ENCODE measurements at regions not wholly inside any gene's neighbourhood (a gene's known extent, or its start where the extent isn't known, plus 50 kb on each side); places are given as distances from the start of the nearest gene placed in this dataset.

DNA sequence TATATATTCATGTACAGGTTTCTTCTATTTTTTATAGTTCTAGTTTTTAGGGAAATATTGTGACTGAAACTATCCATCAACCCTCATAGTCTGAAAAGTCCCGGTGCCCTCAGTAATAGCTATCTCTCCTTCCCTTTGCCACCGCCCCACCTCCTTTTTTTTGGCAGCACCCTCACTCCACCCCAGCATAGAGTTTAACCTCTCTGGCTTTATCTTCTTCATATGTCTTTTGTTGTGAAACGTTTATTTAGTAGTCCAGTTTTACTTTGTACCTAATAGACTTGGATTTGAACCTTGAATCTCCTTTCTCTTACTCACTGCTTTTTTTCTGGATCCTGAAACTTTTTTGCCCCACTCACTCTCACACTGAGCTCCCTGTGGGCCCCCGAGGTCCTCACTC, 109.5 kb downstream of the BBS10 start:
- H3K9me3 ChIP-seq (ENCODE audit: low read length): no peaks in the 10 kb centered on the region
- H3K36me3 ChIP-seq (ENCODE audit: insufficient read depth, low read length): no peaks in the 10 kb centered on the region
- no peaks in the 10 kb centered on the region for H3K4me1 ChIP-seq (ENCODE audit: insufficient read depth, low read length, severe bottlenecking)
- H3K4me2 ChIP-seq (ENCODE audit: low read length): no peak overlapping the region
- TF ChIP-seq EZH2 (IDR thresholded peaks at IDR 0.05; ENCODE audit: borderline replicate concordance, low read length): no peak
- TF ChIP-seq, protein P1, sequence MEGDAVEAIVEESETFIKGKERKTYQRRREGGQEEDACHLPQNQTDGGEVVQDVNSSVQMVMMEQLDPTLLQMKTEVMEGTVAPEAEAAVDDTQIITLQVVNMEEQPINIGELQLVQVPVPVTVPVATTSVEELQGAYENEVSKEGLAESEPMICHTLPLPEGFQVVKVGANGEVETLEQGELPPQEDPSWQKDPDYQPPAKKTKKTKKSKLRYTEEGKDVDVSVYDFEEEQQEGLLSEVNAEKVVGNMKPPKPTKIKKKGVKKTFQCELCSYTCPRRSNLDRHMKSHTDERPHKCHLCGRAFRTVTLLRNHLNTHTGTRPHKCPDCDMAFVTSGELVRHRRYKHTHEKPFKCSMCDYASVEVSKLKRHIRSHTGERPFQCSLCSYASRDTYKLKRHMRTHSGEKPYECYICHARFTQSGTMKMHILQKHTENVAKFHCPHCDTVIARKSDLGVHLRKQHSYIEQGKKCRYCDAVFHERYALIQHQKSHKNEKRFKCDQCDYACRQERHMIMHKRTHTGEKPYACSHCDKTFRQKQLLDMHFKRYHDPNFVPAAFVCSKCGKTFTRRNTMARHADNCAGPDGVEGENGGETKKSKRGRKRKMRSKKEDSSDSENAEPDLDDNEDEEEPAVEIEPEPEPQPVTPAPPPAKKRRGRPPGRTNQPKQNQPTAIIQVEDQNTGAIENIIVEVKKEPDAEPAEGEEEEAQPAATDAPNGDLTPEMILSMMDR (IDR thresholded peaks at IDR 0.05; ENCODE audit: low read length): no peak
- no peak overlapping the region for H3K9ac ChIP-seq (ENCODE audit: low read length)
- no peaks in the 10 kb centered on the region for H4K20me1 ChIP-seq (ENCODE audit: insufficient read depth, low read length)
- no peaks in the 10 kb centered on the region for H3K27me3 ChIP-seq (ENCODE audit: insufficient read depth, low read length)
- H2AFZ ChIP-seq (ENCODE audit: low read length): no peak overlapping the region
- H3F3A ChIP-seq (ENCODE audit: insufficient read depth, low read length): no peaks in the 10 kb centered on the region
- H3K4me3 ChIP-seq (ENCODE audit: low read depth, low read length, poor library complexity, severe bottlenecking): no peak overlapping the region
- H3K79me2 ChIP-seq (ENCODE audit: insufficient read depth, low read length): no peaks in the 10 kb centered on the region
- H3K9me2 ChIP-seq (ENCODE audit: low read depth, low read length): no peaks in the 10 kb centered on the region
- no peak overlapping the region for H3K27ac ChIP-seq (ENCODE audit: low read depth, low read length, poor library complexity, severe bottlenecking)

DNA sequence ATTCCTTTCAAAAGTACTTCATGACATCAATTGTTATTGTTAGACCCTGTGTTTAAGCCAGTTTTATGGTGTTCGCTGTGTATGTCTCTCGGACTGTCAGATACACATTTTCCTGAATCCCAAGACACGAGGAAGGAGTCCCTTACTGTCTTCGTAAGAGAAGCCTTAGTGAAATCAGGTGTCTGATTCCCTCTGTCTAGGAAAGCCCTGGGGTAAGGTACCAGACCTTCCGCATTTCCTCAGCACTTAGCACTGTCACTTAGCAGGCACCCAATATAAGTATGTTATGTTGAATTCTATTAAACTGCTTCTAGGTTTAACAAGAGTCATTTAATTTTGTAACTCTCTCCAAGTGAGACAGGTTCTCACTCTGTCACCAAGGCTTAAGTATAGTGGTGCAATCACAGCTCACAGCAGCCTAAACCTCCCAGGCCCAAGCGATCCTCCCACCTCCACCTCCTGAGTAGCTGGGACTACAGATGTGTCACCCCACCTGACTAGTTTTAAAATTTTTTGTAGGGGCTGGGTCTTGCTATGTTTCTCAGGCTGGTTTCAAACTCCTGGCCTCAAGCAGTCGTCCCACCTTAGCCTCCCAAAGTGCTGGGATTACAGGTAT, 111.0 kb downstream of the BBS10 start:
- H3K4me2 ChIP-seq (ENCODE audit: low read length): no peak overlapping the region
- no peaks in the 10 kb centered on the region for H3K36me3 ChIP-seq (ENCODE audit: insufficient read depth, low read length)
- no peaks in the 10 kb centered on the region for H3K79me2 ChIP-seq (ENCODE audit: insufficient read depth, low read length)
- no peak for TF ChIP-seq EZH2 (IDR thresholded peaks at IDR 0.05; ENCODE audit: borderline replicate concordance, low read length)
- TF ChIP-seq, protein P1 (IDR thresholded peaks at IDR 0.05; ENCODE audit: low read length): no peak
- no peak overlapping the region for H3K27ac ChIP-seq (ENCODE audit: low read depth, low read length, poor library complexity, severe bottlenecking)
- no peaks in the 10 kb centered on the region for H3F3A ChIP-seq (ENCODE audit: insufficient read depth, low read length)
- H3K9me3 ChIP-seq (ENCODE audit: low read length): no peaks in the 10 kb centered on the region
- H3K9ac ChIP-seq (ENCODE audit: low read length): no peak overlapping the region
- H3K9me2 ChIP-seq (ENCODE audit: low read depth, low read length): no peaks in the 10 kb centered on the region
- H3K27me3 ChIP-seq (ENCODE audit: insufficient read depth, low read length): no peaks in the 10 kb centered on the region
- H2AFZ ChIP-seq (ENCODE audit: low read length): no peak overlapping the region
- H3K4me1 ChIP-seq (ENCODE audit: insufficient read depth, low read length, severe bottlenecking): no peaks in the 10 kb centered on the region
- no peak overlapping the region for H3K4me3 ChIP-seq (ENCODE audit: low read depth, low read length, poor library complexity, severe bottlenecking)
- H4K20me1 ChIP-seq (ENCODE audit: insufficient read depth, low read length): no peaks in the 10 kb centered on the region

- H3K9me2 ChIP-seq (ENCODE audit: low read depth, low read length): no peaks in the 10 kb centered on the region
- no peak overlapping the region for H3K4me3 ChIP-seq (ENCODE audit: low read depth, low read length, poor library complexity, severe bottlenecking)
- no peak overlapping the region for H3K9ac ChIP-seq (ENCODE audit: low read length)
- TF ChIP-seq, protein P1 (IDR thresholded peaks at IDR 0.05; ENCODE audit: low read length): no peak
- no peak for TF ChIP-seq EZH2 (IDR thresholded peaks at IDR 0.05; ENCODE audit: borderline replicate concordance, low read length)
- H3K4me2 ChIP-seq (ENCODE audit: low read length): no peak overlapping the region
- no peak overlapping the region for H3K27ac ChIP-seq (ENCODE audit: low read depth, low read length, poor library complexity, severe bottlenecking)
- H3K36me3 ChIP-seq (ENCODE audit: insufficient read depth, low read length): no peaks in the 10 kb centered on the region
- no peaks in the 10 kb centered on the region for H4K20me1 ChIP-seq (ENCODE audit: insufficient read depth, low read length)
- H2AFZ ChIP-seq (ENCODE audit: low read length): no peak overlapping the region
- H3F3A ChIP-seq (ENCODE audit: insufficient read depth, low read length): no peaks in the 10 kb centered on the region
- no peaks in the 10 kb centered on the region for H3K27me3 ChIP-seq (ENCODE audit: insufficient read depth, low read length)
- no peaks in the 10 kb centered on the region for H3K79me2 ChIP-seq (ENCODE audit: insufficient read depth, low read length)
- no peaks in the 10 kb centered on the region for H3K4me1 ChIP-seq (ENCODE audit: insufficient read depth, low read length, severe bottlenecking)
- H3K9me3 ChIP-seq (ENCODE audit: low read length): no peaks in the 10 kb centered on the region
These were observed 111.6 kb downstream of the BBS10 start for GRCh38 chr12:76236640-76237039.
